ENCODE measurements at regions not wholly inside any gene's neighbourhood (a gene's known extent, or its start where the extent isn't known, plus 50 kb on each side); places are given as distances from the start of the nearest gene placed in this dataset.
A peak's percentile ranks its signal among the peaks of the same experiment; 100 is the strongest.

DNA sequence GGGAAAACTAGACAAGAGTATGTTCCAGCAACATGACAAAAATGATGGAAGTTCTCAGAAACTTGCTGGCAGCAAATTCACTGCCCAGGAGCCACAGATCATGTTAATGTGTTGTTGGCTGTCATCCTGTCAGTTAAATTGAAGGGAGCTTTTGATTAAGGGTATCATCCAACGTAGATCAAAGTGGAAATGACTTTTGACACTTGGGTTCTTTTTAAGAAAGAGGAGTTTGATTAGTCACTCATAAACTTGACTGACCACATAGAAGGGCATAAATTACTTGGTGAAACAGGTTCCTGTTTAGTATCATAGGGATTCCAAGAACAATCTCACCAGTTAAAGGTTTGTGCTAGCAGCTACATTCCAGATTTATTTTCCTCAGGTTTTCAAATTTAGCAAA is 288.7 kb downstream of the CSNK1G3 start:
- Histone ChIP-seq H4K8ac (ENCODE audit: low read depth, low read length) (no peak overlapping the region), H3K4me1 (ENCODE audit: control insufficient read depth, low read depth, low read length) (peaks cover 12% of the 10 kb centered on the region), H3K27ac (ENCODE audit: low read depth, low read length) (no peak overlapping the region), H2BK5ac (ENCODE audit: low read length) (no peak overlapping the region), H3K4me2 (ENCODE audit: low read length) (no peak overlapping the region), H3K79me1 (ENCODE audit: low read length) (no peaks in the 10 kb centered on the region), H3K79me2 (ENCODE audit: control insufficient read depth, insufficient read depth, low read length) (no peaks in the 10 kb centered on the region), H3K56ac (ENCODE audit: low read length) (no peak overlapping the region), H2BK15ac (replicated peaks; ENCODE audit: low read depth) (no peak overlapping the region), H3K9ac (ENCODE audit: low read length) (no peak overlapping the region), H2AK5ac (ENCODE audit: low read length) (no peak overlapping the region), H3K18ac (ENCODE audit: low read length) (no peak overlapping the region), H4K5ac (ENCODE audit: low read length) (no peak overlapping the region), H3K27me3 (ENCODE audit: insufficient read depth, low read length, poor library complexity) (no peaks in the 10 kb centered on the region), H3K4me3 (ENCODE audit: low read length) (no peak overlapping the region), H3K36me3 (ENCODE audit: control insufficient read depth, insufficient read depth, low read length) (no peaks in the 10 kb centered on the region), H3K23ac (ENCODE audit: low read length) (no peak overlapping the region), H3K4ac (ENCODE audit: low read depth, low read length) (no peak overlapping the region), H2BK120ac (ENCODE audit: low read depth, low read length) (peak overlapping the region; percentile 45)
- WGBS (ENCODE audit: extremely low coverage, insufficient coverage, low lambda C conversion rate): no CpG with 5 or more reads among the region's 1 CpG
- DNase-seq: no peak

DNA sequence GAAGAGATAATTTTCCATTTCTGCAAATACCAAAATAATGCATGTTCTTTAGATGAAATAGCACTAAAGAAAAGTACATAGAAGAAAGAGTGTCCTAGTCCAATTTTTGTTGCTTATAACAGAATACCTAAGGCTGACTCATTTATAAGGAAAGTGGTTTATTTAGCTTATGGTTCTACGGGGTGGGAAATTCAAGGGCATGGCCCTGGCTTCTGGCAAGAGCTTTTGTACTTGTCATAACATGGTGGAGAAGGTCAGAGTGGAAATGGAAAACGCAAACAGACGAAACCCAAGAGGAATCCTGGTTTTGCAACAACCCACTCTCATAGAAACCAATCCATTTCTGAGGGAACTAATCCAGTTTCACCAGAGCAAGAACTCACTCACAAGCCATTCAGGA is 283.7 kb downstream of the CSNK1G3 start:
- H3K9ac ChIP-seq (ENCODE audit: low read length): no peak overlapping the region
- no peaks in the 10 kb centered on the region for H3K27me3 ChIP-seq (ENCODE audit: insufficient read depth, low read length, poor library complexity)
- H3K23ac ChIP-seq (ENCODE audit: low read length): no peak overlapping the region
- H4K8ac ChIP-seq (ENCODE audit: low read depth, low read length): no peak overlapping the region
- no peak overlapping the region for H4K5ac ChIP-seq (ENCODE audit: low read length)
- H3K4me3 ChIP-seq (ENCODE audit: low read length): no peak overlapping the region
- no peaks in the 10 kb centered on the region for H3K4me1 ChIP-seq (ENCODE audit: control insufficient read depth, low read depth, low read length)
- H2AK5ac ChIP-seq (ENCODE audit: low read length): no peak overlapping the region
- no peak overlapping the region for H2BK120ac ChIP-seq (ENCODE audit: low read depth, low read length)
- H3K79me1 ChIP-seq (ENCODE audit: low read length): no peaks in the 10 kb centered on the region
- no peaks in the 10 kb centered on the region for H3K36me3 ChIP-seq (ENCODE audit: control insufficient read depth, insufficient read depth, low read length)
- DNase-seq: no peak
- no peak overlapping the region for H3K27ac ChIP-seq (ENCODE audit: low read depth, low read length)
- no peak overlapping the region for H2BK5ac ChIP-seq (ENCODE audit: low read length)
- H3K4me2 ChIP-seq (ENCODE audit: low read length): no peak overlapping the region
- H3K79me2 ChIP-seq (ENCODE audit: control insufficient read depth, insufficient read depth, low read length): no peaks in the 10 kb centered on the region
- no peak overlapping the region for H3K4ac ChIP-seq (ENCODE audit: low read depth, low read length)
- no peak overlapping the region for H3K56ac ChIP-seq (ENCODE audit: low read length)
- H2BK15ac ChIP-seq (replicated peaks; ENCODE audit: low read depth): no peak overlapping the region
- WGBS (ENCODE audit: extremely low coverage, insufficient coverage, low lambda C conversion rate): no CpG with 5 or more reads among the region's 3 CpGs
- no peak overlapping the region for H3K18ac ChIP-seq (ENCODE audit: low read length)

DNA sequence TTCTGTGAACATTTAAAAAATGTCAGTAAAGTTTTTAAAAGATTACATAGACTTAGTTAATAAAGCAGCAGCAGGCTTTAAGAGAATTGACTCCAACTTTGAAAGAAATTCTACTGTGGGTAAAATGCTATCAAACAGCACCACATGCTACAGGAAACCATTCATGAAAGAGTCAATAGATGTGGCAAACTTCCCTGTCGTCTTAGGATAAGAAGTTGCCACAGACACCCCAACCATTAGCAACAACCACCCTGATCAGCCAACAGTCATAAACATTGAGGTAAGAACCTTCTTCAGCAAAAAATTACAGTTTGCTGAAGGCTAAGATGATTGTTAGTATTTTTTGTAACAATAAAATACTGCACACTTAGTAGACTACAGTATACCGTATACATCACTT is 278.2 kb downstream of the CSNK1G3 start:
- Histone ChIP-seq H2AK5ac (ENCODE audit: low read length) (no peak overlapping the region), H2BK15ac (replicated peaks; ENCODE audit: low read depth) (no peak overlapping the region), H4K8ac (ENCODE audit: low read depth, low read length) (no peak overlapping the region), H3K79me2 (ENCODE audit: control insufficient read depth, insufficient read depth, low read length) (no peaks in the 10 kb centered on the region), H4K5ac (ENCODE audit: low read length) (no peak overlapping the region), H3K27me3 (ENCODE audit: insufficient read depth, low read length, poor library complexity) (no peaks in the 10 kb centered on the region), H3K9ac (ENCODE audit: low read length) (no peak overlapping the region), H2BK5ac (ENCODE audit: low read length) (no peak overlapping the region), H3K56ac (ENCODE audit: low read length) (no peak overlapping the region), H3K4me2 (ENCODE audit: low read length) (no peak overlapping the region), H3K4me3 (ENCODE audit: low read length) (no peak overlapping the region), H3K4me1 (ENCODE audit: control insufficient read depth, low read depth, low read length) (no peaks in the 10 kb centered on the region), H3K23ac (ENCODE audit: low read length) (no peak overlapping the region), H3K18ac (ENCODE audit: low read length) (no peak overlapping the region), H3K4ac (ENCODE audit: low read depth, low read length) (no peak overlapping the region), H3K36me3 (ENCODE audit: control insufficient read depth, insufficient read depth, low read length) (no peaks in the 10 kb centered on the region), H3K27ac (ENCODE audit: low read depth, low read length) (no peak overlapping the region), H3K79me1 (ENCODE audit: low read length) (no peaks in the 10 kb centered on the region), H2BK120ac (ENCODE audit: low read depth, low read length) (no peak overlapping the region)
- no CpG with 5 or more reads among the region's 2 CpGs for WGBS (ENCODE audit: extremely low coverage, insufficient coverage, low lambda C conversion rate)
- DNase-seq: no peak

DNA sequence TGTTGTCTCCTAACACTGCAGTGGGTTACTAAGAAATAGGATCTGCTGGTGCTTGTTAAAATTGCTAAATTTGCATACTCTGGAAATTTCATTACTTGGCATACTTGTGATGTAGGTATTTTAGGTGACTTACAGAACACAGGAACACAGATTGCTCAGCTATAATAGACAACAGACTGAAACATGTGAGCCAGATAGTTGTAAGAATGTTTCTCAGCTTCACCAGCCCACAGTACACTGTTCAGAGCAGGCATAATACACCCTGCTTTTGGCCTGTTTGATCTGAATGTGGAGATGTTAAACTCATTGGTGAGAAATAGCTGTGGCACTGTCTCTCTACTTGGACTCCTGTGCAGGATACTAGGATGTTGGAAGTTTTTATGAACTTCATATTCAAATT is 275.7 kb downstream of the CSNK1G3 start:
- Histone ChIP-seq H2BK120ac (ENCODE audit: low read depth, low read length) (no peak overlapping the region), H2AK5ac (ENCODE audit: low read length) (no peak overlapping the region), H4K5ac (ENCODE audit: low read length) (no peak overlapping the region), H3K4me3 (ENCODE audit: low read length) (no peak overlapping the region), H3K27me3 (ENCODE audit: insufficient read depth, low read length, poor library complexity) (no peaks in the 10 kb centered on the region), H3K79me2 (ENCODE audit: control insufficient read depth, insufficient read depth, low read length) (no peaks in the 10 kb centered on the region), H3K18ac (ENCODE audit: low read length) (no peak overlapping the region), H3K79me1 (ENCODE audit: low read length) (no peaks in the 10 kb centered on the region), H3K27ac (ENCODE audit: low read depth, low read length) (no peak overlapping the region), H3K9ac (ENCODE audit: low read length) (no peak overlapping the region), H3K56ac (ENCODE audit: low read length) (no peak overlapping the region), H3K4ac (ENCODE audit: low read depth, low read length) (no peak overlapping the region), H3K23ac (ENCODE audit: low read length) (no peak overlapping the region), H2BK5ac (ENCODE audit: low read length) (no peak overlapping the region), H2BK15ac (replicated peaks; ENCODE audit: low read depth) (no peak overlapping the region), H4K8ac (ENCODE audit: low read depth, low read length) (no peak overlapping the region), H3K36me3 (ENCODE audit: control insufficient read depth, insufficient read depth, low read length) (no peaks in the 10 kb centered on the region), H3K4me2 (ENCODE audit: low read length) (no peak overlapping the region), H3K4me1 (ENCODE audit: control insufficient read depth, low read depth, low read length) (no peaks in the 10 kb centered on the region)
- no peak for DNase-seq

DNA sequence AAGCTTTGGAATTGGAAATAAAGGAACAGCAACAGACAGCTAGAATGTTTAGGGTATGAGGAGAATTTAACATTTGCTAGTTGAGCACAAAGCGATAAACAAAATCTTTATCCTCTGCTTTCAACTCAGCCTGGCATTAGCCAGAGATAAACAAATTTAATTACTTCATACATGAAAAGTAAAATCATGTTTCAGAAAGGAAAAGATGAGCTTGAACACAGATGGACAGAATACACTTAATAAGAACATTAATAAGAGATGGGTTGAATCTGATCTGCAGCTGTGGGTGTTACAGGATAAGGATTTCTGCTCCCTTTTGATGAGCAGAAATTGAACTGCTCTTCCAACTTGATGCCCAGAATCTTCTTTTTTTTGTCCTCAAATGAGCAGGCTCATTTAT is 275.2 kb downstream of the CSNK1G3 start:
- no peaks in the 10 kb centered on the region for H3K79me1 ChIP-seq (ENCODE audit: low read length)
- H3K4me1 ChIP-seq (ENCODE audit: control insufficient read depth, low read depth, low read length): no peaks in the 10 kb centered on the region
- H3K4ac ChIP-seq (ENCODE audit: low read depth, low read length): no peak overlapping the region
- H3K4me2 ChIP-seq (ENCODE audit: low read length): no peak overlapping the region
- no peak overlapping the region for H4K8ac ChIP-seq (ENCODE audit: low read depth, low read length)
- DNase-seq: no peak
- H2BK120ac ChIP-seq (ENCODE audit: low read depth, low read length): no peak overlapping the region
- no peak overlapping the region for H2BK5ac ChIP-seq (ENCODE audit: low read length)
- H4K5ac ChIP-seq (ENCODE audit: low read length): no peak overlapping the region
- no peak overlapping the region for H3K23ac ChIP-seq (ENCODE audit: low read length)
- no peak overlapping the region for H3K4me3 ChIP-seq (ENCODE audit: low read length)
- no peak overlapping the region for H3K27ac ChIP-seq (ENCODE audit: low read depth, low read length)
- no peaks in the 10 kb centered on the region for H3K36me3 ChIP-seq (ENCODE audit: control insufficient read depth, insufficient read depth, low read length)
- no peak overlapping the region for H3K9ac ChIP-seq (ENCODE audit: low read length)
- H3K18ac ChIP-seq (ENCODE audit: low read length): no peak overlapping the region
- WGBS (ENCODE audit: extremely low coverage, insufficient coverage, low lambda C conversion rate): no CpG with 5 or more reads among the region's 1 CpG
- H2AK5ac ChIP-seq (ENCODE audit: low read length): no peak overlapping the region
- no peak overlapping the region for H2BK15ac ChIP-seq (replicated peaks; ENCODE audit: low read depth)
- H3K27me3 ChIP-seq (ENCODE audit: insufficient read depth, low read length, poor library complexity): no peaks in the 10 kb centered on the region
- H3K79me2 ChIP-seq (ENCODE audit: control insufficient read depth, insufficient read depth, low read length): no peaks in the 10 kb centered on the region
- no peak overlapping the region for H3K56ac ChIP-seq (ENCODE audit: low read length)

DNA sequence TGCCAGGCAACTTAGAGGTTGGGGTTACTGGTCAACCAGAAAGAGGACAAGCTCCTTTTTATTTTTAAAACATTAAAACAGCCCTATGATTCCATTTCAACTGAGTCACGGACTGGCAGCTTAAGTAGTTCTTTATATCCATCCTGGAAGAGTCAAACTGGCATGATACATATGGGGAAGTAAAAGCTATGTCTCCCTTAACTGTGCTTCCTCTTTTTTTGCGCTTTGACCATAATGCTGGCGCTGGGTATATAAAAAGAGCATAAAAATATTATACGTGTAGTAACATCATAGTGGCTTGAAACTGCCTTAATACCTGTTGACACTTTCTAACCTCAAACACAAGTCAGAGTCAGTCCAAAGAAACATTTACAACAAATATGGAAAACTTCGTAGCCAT is 274.4 kb downstream of the CSNK1G3 start:
- WGBS (ENCODE audit: extremely low coverage, insufficient coverage, low lambda C conversion rate): no CpG with 5 or more reads among the region's 5 CpGs
- Histone ChIP-seq H3K18ac (ENCODE audit: low read length) (no peak overlapping the region), H3K79me2 (ENCODE audit: control insufficient read depth, insufficient read depth, low read length) (no peaks in the 10 kb centered on the region), H3K4me2 (ENCODE audit: low read length) (no peak overlapping the region), H4K5ac (ENCODE audit: low read length) (no peak overlapping the region), H3K27ac (ENCODE audit: low read depth, low read length) (no peak overlapping the region), H3K56ac (ENCODE audit: low read length) (no peak overlapping the region), H3K4me3 (ENCODE audit: low read length) (no peak overlapping the region), H4K8ac (ENCODE audit: low read depth, low read length) (no peak overlapping the region), H2AK5ac (ENCODE audit: low read length) (no peak overlapping the region), H3K4ac (ENCODE audit: low read depth, low read length) (no peak overlapping the region), H2BK5ac (ENCODE audit: low read length) (no peak overlapping the region), H3K4me1 (ENCODE audit: control insufficient read depth, low read depth, low read length) (no peaks in the 10 kb centered on the region), H3K23ac (ENCODE audit: low read length) (no peak overlapping the region), H3K36me3 (ENCODE audit: control insufficient read depth, insufficient read depth, low read length) (no peaks in the 10 kb centered on the region), H3K9ac (ENCODE audit: low read length) (no peak overlapping the region), H2BK15ac (replicated peaks; ENCODE audit: low read depth) (no peak overlapping the region), H3K27me3 (ENCODE audit: insufficient read depth, low read length, poor library complexity) (no peaks in the 10 kb centered on the region), H2BK120ac (ENCODE audit: low read depth, low read length) (no peak overlapping the region), H3K79me1 (ENCODE audit: low read length) (no peaks in the 10 kb centered on the region)
- no peak for DNase-seq

Measured in mesendoderm (in vitro differentiated cells).